SK-N-SH (cell line): ENCODE measurements at regions not wholly inside any gene's neighbourhood (a gene's known extent, or its start where the extent isn't known, plus 50 kb on each side); places are given as distances from the start of the nearest gene placed in this dataset.

Experiments used
- POLR2AphosphoS5 ChIP-seq: IDR thresholded peaks from 2 replicates; pipeline ENCODE4 v1.6.1; 2012; ENCODE audit warnings: low read depth, low read length
- USF1 ChIP-seq: IDR thresholded peaks from 2 replicates; pipeline ENCODE4 v1.4.0; 2012; ENCODE audit warnings: low read depth, borderline replicate concordance

GRCh38 chr11:130761560-130762220 is 154.6 kb downstream of the SNX19 start:
- TF ChIP-seq USF1 (no peak), POLR2AphosphoS5 (no peak)
